VCaP (cell line): ENCODE measurements at regions not wholly inside any gene's neighbourhood (a gene's known extent, or its start where the extent isn't known, plus 50 kb on each side); places are given as distances from the start of the nearest gene placed in this dataset.

Experiments used
- H3K27ac ChIP-seq: fragments of 450-650 bp; 2 replicates; pipeline ENCODE4 v1.5.1; 2017
- TF ChIP-seq, protein P1 (sequence below): fragments of 450-650 bp; conservative IDR thresholded peaks from 2 replicates; pipeline ENCODE4 v1.5.1; 2017; ENCODE audit warnings: mild to moderate bottlenecking, moderate library complexity

DNA sequence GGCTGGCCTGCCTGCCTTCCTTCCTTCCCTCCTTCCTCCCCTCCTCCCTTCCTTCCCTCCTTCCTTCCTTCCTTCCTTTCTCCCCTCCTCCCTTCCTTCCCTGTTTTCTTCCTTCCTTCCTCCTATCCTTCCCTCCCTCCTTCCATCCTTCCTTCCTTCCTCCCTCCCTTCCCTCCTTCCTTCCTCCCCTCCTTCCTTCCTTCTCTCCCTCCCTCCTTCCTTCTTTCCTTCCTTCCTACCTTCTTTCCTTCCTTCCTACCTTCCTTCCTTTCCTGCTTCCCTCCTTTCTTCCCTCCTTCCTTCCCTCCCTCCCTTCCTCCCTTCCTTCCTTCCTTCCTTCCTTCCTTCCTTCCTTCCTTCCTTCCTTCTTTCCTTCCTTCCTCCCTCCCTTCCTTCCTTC is 70.1 kb upstream of the PTGFR start:
- no peak overlapping the region for H3K27ac ChIP-seq
- TF ChIP-seq, protein P1, sequence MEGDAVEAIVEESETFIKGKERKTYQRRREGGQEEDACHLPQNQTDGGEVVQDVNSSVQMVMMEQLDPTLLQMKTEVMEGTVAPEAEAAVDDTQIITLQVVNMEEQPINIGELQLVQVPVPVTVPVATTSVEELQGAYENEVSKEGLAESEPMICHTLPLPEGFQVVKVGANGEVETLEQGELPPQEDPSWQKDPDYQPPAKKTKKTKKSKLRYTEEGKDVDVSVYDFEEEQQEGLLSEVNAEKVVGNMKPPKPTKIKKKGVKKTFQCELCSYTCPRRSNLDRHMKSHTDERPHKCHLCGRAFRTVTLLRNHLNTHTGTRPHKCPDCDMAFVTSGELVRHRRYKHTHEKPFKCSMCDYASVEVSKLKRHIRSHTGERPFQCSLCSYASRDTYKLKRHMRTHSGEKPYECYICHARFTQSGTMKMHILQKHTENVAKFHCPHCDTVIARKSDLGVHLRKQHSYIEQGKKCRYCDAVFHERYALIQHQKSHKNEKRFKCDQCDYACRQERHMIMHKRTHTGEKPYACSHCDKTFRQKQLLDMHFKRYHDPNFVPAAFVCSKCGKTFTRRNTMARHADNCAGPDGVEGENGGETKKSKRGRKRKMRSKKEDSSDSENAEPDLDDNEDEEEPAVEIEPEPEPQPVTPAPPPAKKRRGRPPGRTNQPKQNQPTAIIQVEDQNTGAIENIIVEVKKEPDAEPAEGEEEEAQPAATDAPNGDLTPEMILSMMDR, result no peak

DNA sequence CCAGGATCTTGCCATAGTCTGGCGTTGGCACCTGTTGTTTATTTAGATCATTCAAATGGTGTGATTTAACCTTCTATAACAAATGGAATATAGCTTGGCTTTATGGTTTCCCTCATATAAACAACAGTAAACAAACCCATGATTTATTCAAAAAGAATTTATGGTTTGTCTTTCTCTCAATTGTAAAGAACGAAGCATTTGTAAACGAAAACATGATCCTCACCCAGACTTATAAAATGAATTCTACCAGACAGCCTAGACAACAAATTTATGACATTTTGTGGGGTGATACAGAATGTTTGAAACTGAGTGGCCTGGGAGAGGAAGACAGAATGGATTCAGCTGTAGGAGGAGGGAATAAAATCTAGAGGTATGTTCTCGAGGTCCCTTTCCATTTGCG is 66.1 kb upstream of the PTGFR start:
- TF ChIP-seq, protein P1, result no peak
- no peak overlapping the region for H3K27ac ChIP-seq

DNA sequence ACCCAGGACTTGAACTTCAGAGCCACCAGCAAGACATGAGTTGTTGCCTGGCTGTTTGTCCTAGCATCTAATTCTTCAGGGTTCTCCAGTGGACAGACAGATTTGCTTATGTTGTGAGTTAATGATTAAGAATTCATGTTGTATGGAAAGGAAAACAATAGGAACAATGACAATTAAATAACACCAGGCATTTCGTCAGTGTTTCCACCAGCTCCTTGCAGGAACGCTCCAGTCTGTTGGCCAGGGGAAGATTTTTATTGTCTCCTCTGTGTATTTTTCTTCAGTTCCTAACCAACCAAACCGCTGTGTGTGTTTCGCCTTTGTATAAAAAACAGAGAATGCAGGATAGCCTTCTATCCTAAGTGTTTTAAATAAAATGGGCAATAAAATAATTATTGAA is 64.4 kb upstream of the PTGFR start:
- TF ChIP-seq, protein P1, result no peak
- H3K27ac ChIP-seq, result peak overlapping the region; percentile 45

DNA sequence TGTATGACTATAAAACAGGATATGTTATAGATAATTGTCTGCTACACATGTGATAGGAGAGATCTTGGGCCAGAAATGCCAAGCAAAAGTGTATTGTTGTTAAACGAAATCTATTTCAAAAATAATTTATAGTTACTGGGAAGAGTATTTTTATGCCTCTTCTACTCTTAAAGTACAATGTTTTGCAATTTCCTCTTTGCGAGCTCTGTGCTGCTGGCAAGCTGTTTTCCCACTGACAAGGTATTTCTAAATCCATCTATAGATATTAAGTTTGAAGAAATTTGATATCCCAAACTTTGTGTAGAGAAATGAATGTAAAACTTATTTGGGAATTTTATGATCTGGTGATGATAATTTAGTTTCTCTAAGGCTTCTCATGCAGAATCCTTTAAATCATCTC is 63.3 kb upstream of the PTGFR start:
- TF ChIP-seq, protein P1, result no peak
- H3K27ac ChIP-seq, result no peak overlapping the region

DNA sequence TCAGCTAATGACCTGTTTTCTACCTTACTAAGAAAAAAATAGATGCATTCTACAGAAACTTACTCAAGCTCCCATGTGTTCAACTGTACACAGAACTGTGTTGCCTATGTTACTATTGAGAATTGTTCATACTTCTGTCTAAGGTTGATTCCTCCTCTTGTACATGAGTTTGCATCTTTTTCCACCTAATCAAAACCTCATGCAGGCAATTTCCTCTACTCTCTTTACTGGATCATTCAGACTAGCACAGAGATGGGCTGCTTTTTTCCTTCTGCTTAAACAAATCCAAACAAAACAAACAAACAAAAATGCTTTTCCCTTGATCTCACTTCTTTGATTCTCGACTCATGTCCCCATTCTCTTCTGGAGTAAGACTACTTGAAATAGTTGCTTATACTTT is 58.8 kb upstream of the PTGFR start:
- TF ChIP-seq, protein P1, result no peak
- no peak overlapping the region for H3K27ac ChIP-seq

DNA sequence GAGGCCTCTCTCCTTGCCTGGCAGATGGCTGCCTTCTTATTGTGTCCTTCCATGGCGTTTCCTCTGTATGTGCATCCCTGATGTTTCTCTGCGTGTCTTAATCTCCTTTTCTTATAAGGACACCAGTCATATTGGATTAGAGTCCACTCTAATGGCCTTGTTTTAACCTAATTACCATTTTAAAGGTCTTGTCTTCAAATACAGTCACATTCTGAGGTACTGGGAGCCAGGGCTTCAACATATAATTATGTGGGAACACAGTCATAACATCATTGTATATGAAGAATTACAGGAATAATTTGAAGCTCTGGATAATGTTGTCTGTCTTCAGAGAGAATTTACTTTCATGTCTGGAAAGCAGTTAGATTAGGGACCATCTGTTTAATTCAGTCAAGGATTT is 56.4 kb upstream of the PTGFR start:
- TF ChIP-seq, protein P1, result no peak
- no peak overlapping the region for H3K27ac ChIP-seq

DNA sequence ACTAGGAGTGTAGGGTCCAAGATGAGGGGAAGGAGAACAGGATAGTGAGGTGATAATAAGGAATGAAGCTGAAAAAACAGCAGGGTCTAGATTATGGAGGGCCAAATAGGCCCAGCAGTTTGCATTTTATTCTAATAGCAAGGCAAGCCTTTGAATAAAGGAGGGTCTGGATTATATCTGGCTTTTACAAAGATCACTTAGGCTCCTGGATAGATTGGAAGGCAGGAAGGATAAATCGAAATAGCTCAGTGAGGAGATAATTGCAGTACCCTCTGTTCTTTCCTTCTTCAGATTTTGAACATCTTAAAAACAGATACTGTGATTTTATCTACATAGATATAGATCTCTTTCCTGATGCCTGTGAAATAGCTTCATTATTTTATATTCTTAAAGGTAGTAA is 53.8 kb upstream of the PTGFR start:
- TF ChIP-seq, protein P1, result no peak
- peak overlapping the region; percentile 50 for H3K27ac ChIP-seq

DNA sequence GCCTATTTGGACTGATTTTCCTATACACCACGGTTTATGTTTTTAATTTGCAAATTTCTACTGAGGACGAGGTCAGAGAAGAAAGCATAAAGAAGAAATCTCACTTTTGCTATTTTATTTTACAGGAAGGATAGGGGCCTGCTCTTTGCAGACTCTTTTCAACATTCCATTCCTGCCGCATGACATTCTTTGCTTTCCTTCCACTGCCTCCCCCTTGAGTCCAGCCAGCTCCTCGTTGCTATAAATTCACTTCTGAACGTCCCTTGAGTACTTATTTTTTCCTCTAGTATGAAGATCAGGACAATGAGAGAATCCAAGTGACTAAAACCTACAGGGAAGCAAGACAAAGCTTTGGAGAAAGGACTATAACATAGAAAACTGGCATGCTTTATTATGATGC is 53.4 kb upstream of the PTGFR start:
- TF ChIP-seq, protein P1, result no peak
- H3K27ac ChIP-seq, result peak overlapping the region; percentile 50
